Large intestine (tissue), 3 donors: ENCODE measurements at regions not wholly inside any gene's neighbourhood (a gene's known extent, or its start where the extent isn't known, plus 50 kb on each side); places are given as distances from the start of the nearest gene placed in this dataset.
"Not testable (repeated sequence)": the region's sequence is repeated elsewhere in the genome, so short reads cannot be mapped to it uniquely, and the experiment has no call there.

ENCODE experiments used
- DNase-seq, 2 donors: peaks; one replicate each; pipeline versions ENCODE4 v3.0.0 to v3.0.0-alpha.2; 2013
- H3K27ac ChIP-seq: one replicate; pipeline ENCODE4 v1.5.1; 2013; ENCODE audit warnings: low read length
- H3K27me3 ChIP-seq: 2 replicates; pipeline ENCODE4 v1.6.1; 2013; ENCODE audit warnings: low read length; ENCODE audit not compliant: control insufficient read depth, insufficient read depth
- H3K36me3 ChIP-seq: 2 replicates; pipeline ENCODE4 v1.6.1; 2013; ENCODE audit warnings: low read length; ENCODE audit not compliant: control insufficient read depth, insufficient read depth
- H3K4me1 ChIP-seq: one replicate; pipeline ENCODE4 v1.6.1; 2013; ENCODE audit warnings: low read length; ENCODE audit not compliant: control insufficient read depth, insufficient read depth
- H3K4me3 ChIP-seq: one replicate; pipeline ENCODE4 v1.5.1; 2013; ENCODE audit warnings: low read length
- H3K9me3 ChIP-seq: one replicate; pipeline ENCODE4 v1.6.1; 2013; ENCODE audit warnings: mild to moderate bottlenecking, low read depth, low read length, moderate library complexity; ENCODE audit not compliant: control insufficient read depth
- WGBS: methylation state at CpG from one replicate; pipeline ENCODE4 v1.1.5; 2013; ENCODE audit warnings: low lambda C conversion rate; ENCODE audit not compliant: insufficient coverage; 5-methylcytosine and 5-hydroxymethylcytosine counted together

- no CpG with 5 or more reads among the region's 2 CpGs for WGBS
- H3K9me3 ChIP-seq = no peaks in the 10 kb centered on the region
- H3K27me3 ChIP-seq = no peaks in the 10 kb centered on the region
- H3K4me3 ChIP-seq = no peak overlapping the region
- H3K4me1 ChIP-seq = no peaks in the 10 kb centered on the region
- no peak overlapping the region for H3K27ac ChIP-seq
- H3K36me3 ChIP-seq = no peaks in the 10 kb centered on the region
- no peak for DNase-seq
Measured at GRCh38 chr5:84727708-84728107, 343.0 kb upstream of the EDIL3 start.

GRCh38 chr5:84725946-84726570, 341.4 kb upstream of the EDIL3 start:
- WGBS = no CpG with 5 or more reads among the region's 2 CpGs
- H3K27ac ChIP-seq = no peak overlapping the region
- H3K9me3 ChIP-seq = no peaks in the 10 kb centered on the region
- H3K36me3 ChIP-seq = no peaks in the 10 kb centered on the region
- no peak for DNase-seq
- no peaks in the 10 kb centered on the region for H3K4me1 ChIP-seq
- H3K27me3 ChIP-seq = no peaks in the 10 kb centered on the region
- H3K4me3 ChIP-seq = no peak overlapping the region

- DNase-seq = no peak
- no peak overlapping the region for H3K4me3 ChIP-seq
- no peaks in the 10 kb centered on the region for H3K27me3 ChIP-seq
- H3K36me3 ChIP-seq = no peaks in the 10 kb centered on the region
- H3K9me3 ChIP-seq = no peaks in the 10 kb centered on the region
- no CpG with 5 or more reads among the region's 1 CpG for WGBS
- no peak overlapping the region for H3K27ac ChIP-seq
- H3K4me1 ChIP-seq = no peaks in the 10 kb centered on the region
Measured at GRCh38 chr5:84724683-84725082, 340.0 kb upstream of the EDIL3 start.

GRCh38 chr5:84724181-84724580, 339.5 kb upstream of the EDIL3 start:
- H3K4me3 ChIP-seq = no peak overlapping the region
- WGBS = 60% methylated on average over 1 of the region's 3 CpGs
- no peaks in the 10 kb centered on the region for H3K36me3 ChIP-seq
- no peaks in the 10 kb centered on the region for H3K9me3 ChIP-seq
- no peak overlapping the region for H3K27ac ChIP-seq
- no peaks in the 10 kb centered on the region for H3K27me3 ChIP-seq
- no peak for DNase-seq
- H3K4me1 ChIP-seq = no peaks in the 10 kb centered on the region

GRCh38 chr5:84718377-84718776, 333.7 kb upstream of the EDIL3 start:
- H3K4me3 ChIP-seq = no peak overlapping the region
- DNase-seq = no peak
- no CpG with 5 or more reads among the region's 3 CpGs for WGBS

GRCh38 chr5:84715686-84716085, 331.0 kb upstream of the EDIL3 start:
- WGBS = 78% methylated on average over 1 of the region's 3 CpGs

More at GRCh38 chr5:84718377-84718776, 333.7 kb upstream of the EDIL3 start:
- Histone ChIP-seq H3K4me1 (no peaks in the 10 kb centered on the region), H3K36me3 (no peaks in the 10 kb centered on the region), H3K27ac (no peak overlapping the region), H3K27me3 (no peaks in the 10 kb centered on the region), H3K9me3 (no peaks in the 10 kb centered on the region)

GRCh38 chr5:84715091-84715490, 330.4 kb upstream of the EDIL3 start:
- no peak overlapping the region for H3K4me3 ChIP-seq
- no CpG with 5 or more reads among the region's 1 CpG for WGBS
- no peak overlapping the region for H3K27ac ChIP-seq
- H3K36me3 ChIP-seq = no peaks in the 10 kb centered on the region
- H3K27me3 ChIP-seq = no peaks in the 10 kb centered on the region
- no peaks in the 10 kb centered on the region for H3K9me3 ChIP-seq
- no peaks in the 10 kb centered on the region for H3K4me1 ChIP-seq
- DNase-seq = no peak

More at GRCh38 chr5:84715686-84716085, 331.0 kb upstream of the EDIL3 start:
- no peak overlapping the region for H3K27ac ChIP-seq
- H3K27me3 ChIP-seq = no peaks in the 10 kb centered on the region
- H3K9me3 ChIP-seq = no peaks in the 10 kb centered on the region
- H3K36me3 ChIP-seq = no peaks in the 10 kb centered on the region
- DNase-seq = no peak
- H3K4me1 ChIP-seq = no peaks in the 10 kb centered on the region
- no peak overlapping the region for H3K4me3 ChIP-seq

GRCh38 chr5:84709075-84709474, 324.4 kb upstream of the EDIL3 start:
- Histone ChIP-seq H3K27ac (no peak overlapping the region), H3K9me3 (no peaks in the 10 kb centered on the region), H3K27me3 (no peaks in the 10 kb centered on the region), H3K36me3 (no peaks in the 10 kb centered on the region), H3K4me3 (no peak overlapping the region), H3K4me1 (no peaks in the 10 kb centered on the region)
- WGBS = 100% methylated on average over 1 of the region's 1 CpG
- DNase-seq = no peak

GRCh38 chr5:84706678-84707641, 322.3 kb upstream of the EDIL3 start:
- H3K27ac ChIP-seq = no peak overlapping the region
- DNase-seq = no peak
- H3K4me3 ChIP-seq = no peak overlapping the region
- no peaks in the 10 kb centered on the region for H3K4me1 ChIP-seq
- H3K9me3 ChIP-seq = no peaks in the 10 kb centered on the region
- 56% methylated on average over 3 of the region's 5 CpGs for WGBS
- H3K27me3 ChIP-seq = no peaks in the 10 kb centered on the region
- H3K36me3 ChIP-seq = no peaks in the 10 kb centered on the region

- H3K36me3 ChIP-seq, H3K27ac ChIP-seq, H3K4me3 ChIP-seq, DNase-seq, H3K9me3 ChIP-seq, H3K4me1 ChIP-seq, H3K27me3 ChIP-seq: not testable (repeated sequence)
- WGBS = no CpG with 5 or more reads among the region's 7 CpGs
Measured at GRCh38 chr5:84700545-84700944, 315.9 kb upstream of the EDIL3 start.
